CD4-positive, alpha-beta T cell treated with Interleukin-1 beta for 1 hour (primary cell): ENCODE measurements at regions not wholly inside any gene's neighbourhood (a gene's known extent, or its start where the extent isn't known, plus 50 kb on each side); places are given as distances from the start of the nearest gene placed in this dataset.
"Not testable (repeated sequence)": the region's sequence is repeated elsewhere in the genome, so short reads cannot be mapped to it uniquely, and the experiment has no call there.

Source experiments
- DNase-seq, 2 donors: peaks; one replicate each; pipeline ENCODE4 v3.0.0-alpha.2; 2020 to 2022

DNA sequence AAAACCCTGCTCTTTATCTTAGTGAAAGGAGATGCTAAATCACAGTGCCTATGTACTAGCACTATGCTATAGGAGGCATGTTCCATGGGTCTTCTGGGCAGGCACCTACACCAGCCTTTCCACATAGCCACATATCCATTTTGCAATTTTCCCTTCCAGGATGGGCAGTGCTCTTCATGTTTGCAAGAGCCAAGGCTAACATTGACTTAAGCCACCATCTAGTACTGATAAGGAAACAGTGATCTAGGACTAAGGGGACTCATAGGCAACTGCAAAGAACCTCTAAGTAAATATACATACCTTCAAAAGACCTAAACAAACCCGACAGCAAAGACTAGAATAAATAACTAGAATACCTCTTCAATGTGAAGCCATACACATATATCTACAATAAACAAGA, 919.7 kb upstream of the GYPC start:
- DNase-seq: no peak

DNA sequence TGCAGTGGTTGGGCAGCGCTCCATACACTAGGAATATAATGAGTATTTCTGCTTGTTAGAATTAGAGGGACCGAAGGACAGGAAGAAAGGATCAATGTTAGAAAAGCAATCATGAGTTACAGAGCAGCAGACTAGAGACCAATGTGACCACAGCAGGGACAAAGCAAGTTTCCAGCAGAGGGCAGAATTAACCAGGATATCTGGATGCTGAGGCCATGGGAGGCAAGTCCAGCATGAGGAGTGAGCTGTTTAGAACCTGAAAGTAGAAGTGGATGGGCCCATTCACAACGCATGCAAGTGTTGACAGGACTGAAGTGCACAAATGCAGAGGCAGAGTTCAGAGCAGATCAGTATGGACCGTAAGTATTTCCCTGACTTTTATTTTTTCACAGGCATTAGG, 910.4 kb upstream of the GYPC start:
- no peak for DNase-seq

DNA sequence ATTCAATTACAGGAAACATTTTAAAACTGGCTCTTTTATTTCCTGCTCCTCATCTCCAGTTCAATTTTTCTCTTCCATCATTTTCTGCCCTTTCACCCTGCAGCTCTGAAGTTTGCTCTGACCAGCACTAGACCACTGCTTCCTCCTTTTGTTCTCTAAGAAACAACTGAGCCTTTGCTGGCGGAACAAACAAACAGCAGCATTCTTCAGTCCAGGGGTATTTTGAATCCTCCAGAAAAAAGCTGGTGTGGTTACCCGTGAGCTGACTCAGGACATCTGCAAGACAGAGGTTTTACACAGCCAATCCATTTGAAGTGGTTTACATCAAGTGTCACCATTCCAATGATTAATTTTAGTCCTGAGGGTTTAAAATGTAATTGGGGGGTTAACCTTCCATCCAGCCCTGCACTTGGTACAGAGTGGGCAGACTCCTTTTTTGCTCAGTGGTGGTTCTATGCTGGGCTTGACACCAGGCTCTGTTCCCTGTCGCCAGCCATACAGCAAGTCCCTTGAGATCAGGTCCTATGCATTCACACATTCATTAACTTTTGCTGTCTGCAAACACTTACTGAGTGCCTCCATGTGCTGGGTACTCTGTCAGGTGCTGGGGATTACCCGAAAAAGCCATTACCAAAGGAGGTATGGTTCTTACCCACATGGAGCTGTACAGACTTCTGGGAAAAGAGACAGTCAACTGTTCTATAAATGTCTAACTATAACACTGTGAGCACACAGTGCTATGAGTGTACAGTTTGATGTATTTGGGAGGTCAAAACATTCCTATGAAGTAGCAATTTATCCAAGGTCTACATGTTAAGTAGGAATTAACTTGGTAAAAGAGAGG, 909.4 kb upstream of the GYPC start:
- DNase-seq: no peak

DNA sequence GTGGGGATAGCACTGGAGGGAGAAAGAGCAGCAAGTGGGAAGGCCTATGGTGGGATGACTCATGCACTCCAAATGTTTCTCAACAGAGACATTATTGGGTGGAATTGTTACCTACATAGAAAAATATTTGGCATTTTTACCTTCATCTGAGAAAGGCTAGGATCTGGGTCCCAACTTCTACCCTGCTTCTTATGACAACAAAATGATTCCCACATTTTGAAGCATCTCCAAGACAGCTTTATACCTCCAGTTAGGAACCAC, 908.9 kb upstream of the GYPC start:
- no peak for DNase-seq

DNA sequence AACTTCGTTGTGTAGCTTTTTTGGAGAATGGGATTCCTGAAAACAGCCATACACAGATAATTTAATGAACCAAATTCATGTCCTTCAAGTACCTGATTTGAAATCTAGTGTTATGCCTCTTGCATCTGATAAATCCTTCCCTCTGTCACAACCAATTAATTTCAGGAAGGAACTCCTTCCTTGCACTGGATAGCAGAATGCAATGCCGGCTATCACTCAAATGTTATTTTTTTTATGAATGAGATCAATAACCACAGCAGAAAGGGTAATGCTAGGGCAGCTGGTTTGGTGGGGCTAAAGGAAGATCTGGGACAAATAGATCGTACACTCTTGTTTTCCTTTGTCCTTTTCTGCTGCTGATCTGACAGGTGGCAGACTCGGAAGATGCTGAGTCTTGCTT, 899.5 kb upstream of the GYPC start:
- no peak for DNase-seq

DNA sequence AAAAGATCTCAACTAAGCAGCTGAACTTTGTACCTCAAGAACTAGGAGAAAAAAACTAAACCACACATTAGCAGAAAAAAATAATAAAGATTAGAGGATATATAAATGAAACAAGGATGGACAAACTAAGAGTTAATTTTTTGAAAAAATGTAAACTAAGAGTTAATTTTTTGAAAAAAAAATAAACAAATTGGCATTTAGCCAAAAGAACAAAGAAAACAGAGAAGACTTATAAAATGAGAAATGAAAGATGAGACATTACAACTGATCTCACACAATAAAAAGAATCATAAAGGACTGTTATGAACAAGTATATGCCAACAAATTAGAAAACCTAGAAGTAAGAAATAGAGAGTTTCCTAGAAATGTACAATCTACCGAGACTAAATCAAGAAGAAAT, 859.2 kb upstream of the GYPC start:
- no peak for DNase-seq

DNA sequence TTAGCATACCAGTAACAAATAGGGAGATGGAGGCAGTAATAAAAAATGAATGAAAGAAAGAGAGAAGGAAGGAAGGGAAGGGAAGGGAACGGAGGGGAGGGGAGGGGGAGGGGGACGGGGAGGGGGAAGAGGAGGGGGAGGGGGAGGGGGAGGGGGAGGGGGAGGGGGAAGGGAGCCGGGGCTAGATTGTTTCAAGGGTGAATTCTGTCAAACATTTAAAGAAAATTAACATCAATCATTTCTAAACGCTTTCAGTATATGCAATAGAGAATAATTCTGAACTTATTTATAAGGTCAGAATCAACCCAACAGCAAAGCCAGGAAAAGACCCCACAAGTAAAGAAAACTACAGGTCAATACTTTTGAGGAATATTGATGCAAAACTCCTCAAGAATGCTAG, 858.8 kb upstream of the GYPC start:
- DNase-seq: no peak

DNA sequence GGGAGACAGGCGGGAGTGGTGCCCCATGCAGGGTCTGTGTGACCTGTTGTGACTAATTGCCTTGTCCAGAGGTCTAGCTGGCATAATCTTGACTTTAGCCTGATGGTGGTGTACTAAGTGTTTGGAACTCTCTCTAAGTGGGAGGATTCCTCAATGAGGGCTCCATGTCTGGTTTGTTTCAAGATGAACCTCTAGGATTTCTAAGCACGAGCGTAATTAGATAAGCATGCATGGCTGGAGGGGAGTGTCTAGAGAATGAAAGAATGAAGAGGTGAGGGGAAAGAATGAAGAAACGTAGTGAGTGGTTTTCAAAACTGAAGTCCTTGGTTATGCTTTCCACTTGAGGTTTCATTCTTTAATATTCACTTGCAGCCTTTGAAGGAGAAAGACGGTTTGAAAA, 833.2 kb upstream of the GYPC start:
- no peak for DNase-seq

DNA sequence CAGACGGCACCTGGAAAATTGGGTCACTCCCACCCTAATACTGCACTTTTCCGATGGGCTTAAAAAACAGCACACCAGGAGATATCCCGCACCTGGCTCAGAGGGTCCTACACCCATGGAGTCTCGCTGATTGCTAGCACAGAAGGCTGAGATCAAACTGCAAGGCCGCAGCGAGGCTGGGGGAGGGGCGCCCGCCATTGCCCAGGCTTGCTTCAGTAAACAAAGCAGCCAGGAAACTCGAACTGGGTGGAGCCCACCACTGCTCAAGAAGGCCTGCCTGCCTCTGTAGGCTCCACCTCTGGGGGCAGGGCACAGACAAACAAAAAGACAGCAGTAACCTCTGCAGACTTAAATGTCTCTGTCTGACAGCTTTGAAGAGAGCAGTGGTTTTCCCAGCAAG, 830.2 kb upstream of the GYPC start:
- DNase-seq: not testable (repeated sequence)

DNA sequence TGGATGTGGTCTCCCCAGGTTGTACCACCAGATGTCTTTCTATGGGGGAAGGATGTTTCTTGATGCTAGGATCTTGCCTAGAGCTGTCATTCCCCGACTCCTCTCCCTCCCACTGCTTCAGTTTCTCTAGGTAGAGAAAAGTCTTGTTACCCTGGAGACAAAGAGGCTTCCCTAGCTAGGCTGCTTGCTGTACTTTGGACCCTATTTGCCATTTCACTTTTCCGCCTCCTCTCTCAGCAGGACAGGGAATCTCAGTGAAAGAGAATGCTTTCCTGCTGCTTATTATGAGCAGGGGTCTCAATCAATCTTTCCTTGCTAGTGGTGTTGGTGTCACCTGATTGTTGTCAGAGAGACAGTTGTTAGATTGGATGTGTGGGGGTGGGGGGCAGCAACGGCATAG, 818.8 kb upstream of the GYPC start:
- no peak for DNase-seq

DNA sequence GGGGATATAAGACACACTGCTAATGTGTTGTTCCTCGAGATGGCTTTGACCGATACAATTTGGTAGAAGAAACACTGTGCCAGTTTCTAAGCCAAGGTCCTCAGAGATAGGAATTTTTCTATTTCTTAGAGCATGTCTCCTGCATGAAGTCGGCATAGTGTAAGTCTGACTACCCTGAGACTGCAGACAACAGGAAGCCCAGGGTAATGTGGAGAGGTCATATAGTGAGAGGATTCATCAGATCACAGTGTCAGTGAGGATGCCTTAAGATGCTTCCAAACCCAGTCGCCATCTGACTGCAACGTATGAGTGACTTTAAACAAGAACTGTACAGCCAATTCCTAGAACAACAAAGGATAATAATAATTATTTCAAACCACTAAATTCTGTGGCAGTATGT, 818.3 kb upstream of the GYPC start:
- no peak for DNase-seq

DNA sequence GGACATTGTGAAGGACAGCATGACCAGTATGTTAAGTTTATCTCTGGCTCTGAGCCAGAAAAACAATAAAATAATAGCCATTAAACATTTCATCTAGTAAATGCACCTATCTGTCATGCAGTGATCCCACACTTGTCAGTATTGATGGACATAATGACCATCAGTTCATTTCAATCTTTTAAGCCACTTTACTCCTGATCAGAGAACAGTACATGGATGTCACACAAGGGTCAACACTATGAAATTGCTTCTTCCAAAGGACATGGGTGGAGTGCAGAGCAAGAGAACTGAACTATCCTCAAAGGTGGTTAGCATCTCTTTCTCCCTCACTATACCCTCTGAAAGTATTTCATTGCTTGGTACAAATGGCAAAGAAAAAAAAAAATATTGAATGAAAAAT, 816.0 kb upstream of the GYPC start:
- no peak for DNase-seq

DNA sequence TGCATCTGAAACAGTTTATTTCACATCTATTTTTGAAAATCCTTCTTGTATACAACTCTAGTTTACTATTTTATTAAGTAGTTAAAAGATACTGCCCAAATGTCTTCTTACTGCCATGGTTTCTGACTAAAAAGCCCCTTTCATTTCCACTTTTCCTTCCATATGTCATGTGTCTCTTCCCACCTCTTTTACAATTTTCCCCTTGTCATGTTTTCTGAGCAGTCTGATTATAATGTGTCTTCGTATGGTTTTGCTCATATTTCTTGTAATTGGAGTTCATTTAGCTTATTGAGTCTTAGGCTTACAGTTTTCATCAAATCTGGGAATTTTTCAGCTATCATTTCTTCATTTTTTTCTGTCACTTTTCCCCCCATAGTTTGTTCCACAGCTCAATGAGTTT, 813.9 kb upstream of the GYPC start:
- no peak for DNase-seq

DNA sequence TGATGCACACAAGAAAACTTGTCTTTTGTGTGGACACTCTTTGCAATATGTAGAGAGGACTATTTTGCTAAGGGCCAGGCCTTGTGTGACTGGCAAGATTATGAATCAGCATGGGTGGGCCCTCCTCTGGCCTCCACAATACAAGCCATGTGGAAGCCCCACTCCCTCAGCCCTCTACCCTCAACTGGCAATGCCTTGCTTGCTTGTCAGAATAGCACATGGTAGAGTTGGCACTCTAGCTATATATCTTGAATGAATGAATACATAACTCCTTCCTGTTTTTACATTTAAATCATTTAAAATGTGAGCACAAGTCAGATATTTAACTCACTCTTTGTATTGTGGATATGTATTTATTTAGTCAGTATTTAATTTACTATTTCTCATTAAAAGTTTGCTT, 805.4 kb upstream of the GYPC start:
- DNase-seq: no peak

DNA sequence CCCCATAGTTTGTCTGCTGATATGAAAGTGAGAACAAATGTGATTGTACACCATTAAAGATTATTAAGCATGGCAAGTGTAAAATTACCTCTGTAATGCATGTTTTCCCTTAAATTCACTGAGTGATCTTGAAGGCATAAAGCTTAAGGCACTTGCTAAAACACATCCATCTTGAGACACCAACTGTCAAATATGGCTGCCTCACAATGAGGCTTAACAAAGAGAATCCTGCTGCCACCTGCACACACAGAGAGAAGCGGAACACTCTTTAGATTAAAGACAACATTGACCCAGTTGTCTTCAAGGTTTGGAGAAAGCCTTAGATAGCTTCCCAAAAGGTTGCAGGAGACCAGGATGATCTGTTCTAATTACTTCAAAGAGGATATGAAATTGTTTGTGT, 803.6 kb upstream of the GYPC start:
- no peak for DNase-seq

DNA sequence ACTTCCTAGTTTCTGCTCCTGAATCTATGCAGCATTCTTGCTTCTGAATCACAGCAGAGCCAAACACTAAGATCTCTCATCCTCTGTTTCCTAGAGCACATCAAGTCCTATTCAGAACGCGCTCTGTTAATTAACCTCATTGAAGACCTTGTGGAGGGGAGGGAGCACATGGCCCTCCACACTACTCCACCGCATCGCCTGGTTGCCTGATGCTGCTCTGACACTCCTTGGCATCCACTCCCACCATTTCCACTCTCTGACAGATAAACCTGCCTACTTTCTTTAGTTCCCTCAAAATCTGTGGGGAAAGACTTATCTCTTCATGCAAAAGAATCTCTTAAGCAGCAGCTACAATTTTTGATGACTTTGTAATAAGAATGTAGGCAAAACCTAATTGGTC, 802.3 kb upstream of the GYPC start:
- DNase-seq: no peak

DNA sequence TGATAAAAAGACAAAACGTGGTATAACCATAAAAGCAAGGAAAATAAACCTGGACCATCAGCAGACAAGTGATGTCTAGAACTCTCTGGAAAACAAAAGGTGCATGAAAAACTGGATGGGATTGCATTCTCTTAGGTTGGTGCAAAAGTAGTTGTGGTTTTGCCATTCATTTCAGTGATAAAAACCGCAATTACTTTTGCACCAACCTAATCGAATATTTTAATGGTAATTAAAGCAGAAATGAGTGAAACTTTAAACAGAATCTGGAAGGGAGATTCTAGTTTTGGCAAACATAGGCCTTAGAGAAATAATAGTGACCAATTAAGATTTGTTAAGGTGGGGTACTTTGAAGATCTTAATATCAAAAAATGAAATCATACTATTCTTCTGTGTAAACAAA, 800.8 kb upstream of the GYPC start:
- no peak for DNase-seq

DNA sequence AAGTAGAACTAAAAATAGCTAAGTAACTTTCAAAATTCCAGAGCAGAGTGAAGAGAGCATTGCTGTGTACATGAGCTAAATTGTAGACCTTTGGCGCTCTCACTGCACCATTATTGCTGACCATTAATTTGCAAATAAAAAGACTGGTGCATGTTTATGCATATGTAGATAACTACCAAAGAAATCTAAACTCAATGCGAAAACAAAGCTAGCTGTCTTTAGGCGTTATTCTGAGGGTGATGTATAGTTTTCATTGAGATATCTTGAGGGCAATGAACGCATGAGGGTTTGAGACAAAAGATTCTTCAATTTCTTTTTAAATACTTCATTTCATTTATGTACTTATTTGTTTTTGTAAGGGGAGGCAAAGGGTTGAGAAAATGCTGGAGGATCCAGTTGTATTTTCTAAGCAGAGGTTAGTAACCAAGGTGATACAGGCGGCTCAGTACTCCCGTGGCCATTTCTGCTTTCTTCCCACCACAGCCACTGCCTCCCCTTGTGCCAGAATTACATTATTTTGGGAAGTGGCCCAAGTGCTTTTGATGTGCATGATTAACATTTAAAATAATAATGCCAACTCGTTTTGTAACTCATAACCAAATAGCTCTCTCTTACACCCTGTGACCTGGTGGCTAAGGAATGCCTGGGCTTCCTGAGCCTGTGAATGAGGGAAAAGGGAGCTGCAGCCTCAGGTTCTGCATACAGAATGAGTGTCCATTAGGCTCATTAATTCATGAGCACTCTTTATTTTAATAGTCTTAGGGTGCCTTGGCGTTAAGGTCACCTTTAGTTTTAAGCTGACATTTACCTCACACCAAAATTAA, 797.8 kb upstream of the GYPC start:
- DNase-seq: no peak

DNA sequence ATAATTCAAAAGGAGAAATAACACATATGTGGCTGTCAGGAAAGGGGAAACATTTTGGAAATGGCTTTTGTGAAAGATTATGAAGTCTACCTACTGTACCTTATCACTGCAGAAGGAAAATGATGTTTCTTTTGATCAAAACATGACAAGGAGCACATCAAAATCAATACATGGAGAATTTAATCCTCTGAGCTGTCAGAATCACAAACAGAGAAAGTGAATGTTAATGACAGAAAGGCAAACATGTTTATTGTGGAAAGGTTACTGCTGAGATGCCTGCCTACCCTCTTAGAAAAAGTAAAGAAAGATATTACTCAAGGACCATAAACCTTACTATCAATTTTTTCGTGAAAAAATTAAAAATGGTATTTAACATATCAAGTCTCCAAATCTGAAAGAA, 794.5 kb upstream of the GYPC start:
- no peak for DNase-seq

DNA sequence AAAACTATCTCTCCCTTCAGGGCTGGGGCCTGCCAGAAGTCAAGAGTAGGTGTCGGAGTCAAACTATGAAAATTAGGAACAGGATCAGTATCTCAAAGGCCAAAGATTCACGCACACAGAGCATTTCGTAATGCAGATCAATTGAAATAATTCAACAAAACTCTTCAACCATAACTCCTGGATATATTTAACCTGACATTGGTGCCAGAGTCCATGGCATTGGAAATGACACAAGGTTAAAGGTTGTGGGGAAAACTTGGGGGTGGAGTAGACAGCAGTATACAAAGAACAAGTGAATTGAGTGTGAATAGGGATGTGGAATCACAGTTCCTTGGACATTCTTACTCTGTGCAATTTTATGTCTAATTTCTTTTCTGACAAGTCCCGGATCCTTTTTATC, 788.0 kb upstream of the GYPC start:
- no peak for DNase-seq

DNA sequence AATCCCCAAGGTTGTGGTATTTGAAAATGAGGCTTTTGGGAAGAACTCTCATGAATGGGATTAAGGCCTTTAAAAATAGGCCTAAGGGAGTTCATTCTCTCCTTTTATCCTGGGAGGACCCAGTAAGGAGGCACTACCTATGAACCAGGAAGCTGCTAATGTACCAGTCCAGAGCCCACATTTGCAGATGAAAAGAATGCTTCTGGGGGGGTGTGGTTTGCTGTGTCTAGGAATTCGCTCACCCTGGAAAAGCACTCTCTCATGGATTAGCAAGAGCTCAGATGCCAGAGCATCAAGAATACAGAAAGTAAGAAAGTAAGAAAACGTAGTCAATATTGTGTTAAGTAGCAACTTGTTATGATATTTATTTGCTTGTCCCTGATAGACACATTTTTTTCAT, 785.7 kb upstream of the GYPC start:
- no peak for DNase-seq

DNA sequence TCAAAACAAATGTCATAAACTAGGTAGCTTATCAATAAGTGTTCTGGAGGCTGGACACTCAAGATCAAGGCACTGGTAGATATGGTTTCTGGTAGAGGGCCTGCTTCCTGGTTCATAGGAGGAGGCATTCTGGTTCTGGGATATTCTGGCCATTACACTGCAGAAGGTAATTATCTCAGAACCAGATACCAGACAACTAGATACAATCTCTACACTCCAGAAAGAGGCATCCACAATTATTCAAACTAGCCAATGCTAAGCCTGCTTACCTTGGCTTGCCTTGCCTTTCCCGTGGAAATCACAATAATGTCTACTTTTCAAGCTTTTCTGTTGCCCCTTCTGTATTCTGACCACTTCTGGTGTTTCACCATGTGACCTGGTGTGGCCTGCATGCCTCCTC, 785.2 kb upstream of the GYPC start:
- no peak for DNase-seq

DNA sequence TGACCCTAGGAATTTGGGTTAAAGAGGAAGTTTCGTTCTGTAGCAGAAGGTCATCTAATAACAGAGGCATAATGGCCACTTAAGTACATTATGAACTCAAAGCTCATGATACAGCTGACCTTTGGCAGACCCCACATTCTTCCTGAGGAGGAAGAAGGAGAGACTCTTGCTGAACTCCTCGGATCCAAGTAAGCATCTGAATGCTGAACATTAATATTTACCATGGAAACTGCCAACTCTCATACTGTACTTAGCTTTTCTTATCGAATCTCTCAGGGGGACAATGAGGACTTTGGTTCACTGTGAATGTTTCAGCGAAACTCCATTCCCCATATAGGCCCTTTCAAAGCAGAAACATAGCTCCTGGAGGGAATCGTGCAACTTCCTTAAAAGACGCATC, 781.4 kb upstream of the GYPC start:
- no peak for DNase-seq

DNA sequence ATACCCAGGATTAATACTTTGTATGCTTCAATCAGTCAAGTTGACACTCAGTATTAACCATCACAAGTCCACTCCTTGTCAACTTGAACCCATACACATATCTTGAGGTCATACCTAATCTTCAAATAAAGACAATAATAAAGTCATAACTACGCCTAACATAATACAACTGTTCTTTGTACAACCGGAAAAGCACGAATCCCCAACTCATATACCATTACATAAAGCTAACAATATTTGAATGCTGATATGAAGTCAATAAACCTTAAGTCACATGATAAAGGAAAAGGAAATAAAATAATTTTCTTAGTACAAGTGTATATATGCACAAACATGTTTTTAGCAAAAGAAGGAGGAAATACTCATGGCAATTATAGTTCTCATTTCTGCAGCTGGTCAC, 770.6 kb upstream of the GYPC start:
- no peak for DNase-seq

DNA sequence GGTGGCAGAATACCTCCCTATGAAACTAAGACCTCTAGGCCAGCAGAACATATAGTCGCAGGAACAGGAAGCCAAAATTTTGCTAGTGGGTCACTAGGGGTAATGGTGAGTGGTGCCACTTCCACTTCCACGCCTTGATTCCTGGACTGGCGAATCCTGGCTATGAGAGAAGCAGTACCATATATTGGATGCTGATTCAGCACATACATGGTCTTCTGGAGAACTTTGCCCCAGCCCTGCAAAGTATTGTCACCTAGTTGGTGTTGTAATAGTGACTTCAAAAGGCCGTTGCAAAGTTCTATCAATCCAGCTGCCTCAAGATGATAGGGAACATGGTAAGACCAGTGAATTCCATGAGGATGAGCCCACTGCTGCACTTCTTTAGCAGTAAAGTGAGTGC, 769.8 kb upstream of the GYPC start:
- no peak for DNase-seq
